ENCODE measurements at regions not wholly inside any gene's neighbourhood (a gene's known extent, or its start where the extent isn't known, plus 50 kb on each side); places are given as distances from the start of the nearest gene placed in this dataset.

DNA sequence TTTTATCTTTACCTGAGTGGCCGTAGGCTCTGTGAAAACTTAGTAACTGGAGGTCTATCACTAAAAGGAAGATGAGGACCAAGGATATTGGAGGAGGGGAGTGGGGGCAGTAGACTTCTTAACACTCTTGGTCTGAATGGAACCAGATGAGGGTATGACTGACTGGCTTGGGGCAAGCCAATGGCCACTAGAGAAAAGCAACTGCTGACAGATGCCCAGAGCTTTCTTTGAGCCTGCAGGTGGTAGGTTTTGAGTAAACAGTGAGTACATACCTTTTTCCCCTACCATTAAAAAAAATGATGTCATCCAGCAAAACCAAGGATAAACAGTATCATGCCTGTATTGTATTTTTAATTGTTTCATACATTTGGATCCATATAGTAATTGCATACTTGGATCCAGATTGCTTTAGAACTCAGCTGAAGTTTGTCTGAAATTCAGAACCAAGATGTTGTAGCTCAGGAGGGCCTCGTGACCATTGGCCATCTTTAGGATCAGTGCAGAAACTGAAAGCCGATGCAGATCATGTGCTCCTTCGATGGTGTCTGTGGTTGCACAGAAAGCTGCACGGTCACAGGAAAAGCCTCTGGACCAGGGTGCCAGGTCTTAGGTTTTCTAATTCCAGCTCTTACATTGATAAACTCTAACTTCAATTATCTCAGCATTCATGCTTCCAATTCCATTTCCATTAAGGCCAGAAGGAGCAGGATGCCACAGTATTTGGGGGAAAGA lies 131.0 kb downstream of the PDGFRA start:
- DNase-seq: no peak

DNA sequence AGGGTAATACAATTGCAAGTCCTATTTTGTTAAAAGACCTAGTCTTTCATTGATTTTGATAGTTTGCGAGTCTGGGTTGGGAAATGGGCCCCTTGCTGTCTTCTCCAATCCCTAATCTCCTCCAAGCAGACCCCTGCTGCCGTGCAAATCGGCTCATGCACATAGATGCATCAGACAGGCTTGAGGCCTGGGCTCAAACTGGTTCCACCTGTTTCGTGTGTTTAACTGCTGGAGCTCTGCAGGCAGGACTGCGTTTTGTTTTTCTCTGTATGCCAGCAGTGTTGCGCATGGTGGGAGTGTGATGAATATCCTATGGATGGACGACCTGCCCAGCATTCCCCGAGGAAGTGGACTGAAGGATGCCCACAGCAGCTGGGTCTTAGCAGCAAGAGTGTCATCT lies 133.9 kb downstream of the PDGFRA start:
- no peak for DNase-seq

DNA sequence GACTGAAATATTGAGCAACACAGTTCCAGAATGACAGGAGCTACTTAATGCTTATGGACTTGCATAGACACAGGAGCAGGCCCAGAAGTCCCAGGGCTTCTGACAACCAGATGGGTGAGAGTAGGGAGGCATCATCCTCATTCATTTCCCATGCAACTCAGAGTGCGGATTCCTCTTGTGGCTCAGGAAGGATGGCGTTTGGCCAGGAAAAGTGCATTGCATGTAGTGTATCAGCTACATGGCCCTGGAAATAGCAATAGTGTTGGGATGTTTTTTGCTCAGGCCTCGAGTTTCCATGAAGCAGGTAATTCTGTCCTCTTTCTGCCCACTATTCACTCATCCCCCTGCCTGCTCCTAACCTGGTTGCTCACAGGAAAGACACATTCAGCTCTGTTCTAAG lies 136.6 kb downstream of the PDGFRA start:
- no peak for DNase-seq

DNA sequence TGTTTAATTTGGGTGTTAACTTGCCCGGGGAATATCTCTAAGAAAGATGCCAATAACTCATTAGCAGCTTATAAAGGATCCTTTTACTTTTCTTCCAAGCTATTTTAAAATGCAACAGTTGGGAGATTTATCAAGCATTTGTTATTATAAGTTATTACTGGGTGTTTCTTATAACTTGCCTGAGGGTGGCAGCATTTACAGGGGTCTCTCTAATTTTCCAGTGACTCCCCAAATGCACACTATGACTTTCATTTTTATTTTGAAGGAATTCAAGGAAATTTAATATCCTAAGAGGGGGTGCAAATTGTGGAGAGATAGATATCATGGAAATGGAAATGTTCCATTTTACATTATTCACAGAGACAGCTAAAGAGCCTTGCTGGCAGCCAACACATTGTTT lies 138.0 kb downstream of the PDGFRA start:
- DNase-seq: no peak

DNA sequence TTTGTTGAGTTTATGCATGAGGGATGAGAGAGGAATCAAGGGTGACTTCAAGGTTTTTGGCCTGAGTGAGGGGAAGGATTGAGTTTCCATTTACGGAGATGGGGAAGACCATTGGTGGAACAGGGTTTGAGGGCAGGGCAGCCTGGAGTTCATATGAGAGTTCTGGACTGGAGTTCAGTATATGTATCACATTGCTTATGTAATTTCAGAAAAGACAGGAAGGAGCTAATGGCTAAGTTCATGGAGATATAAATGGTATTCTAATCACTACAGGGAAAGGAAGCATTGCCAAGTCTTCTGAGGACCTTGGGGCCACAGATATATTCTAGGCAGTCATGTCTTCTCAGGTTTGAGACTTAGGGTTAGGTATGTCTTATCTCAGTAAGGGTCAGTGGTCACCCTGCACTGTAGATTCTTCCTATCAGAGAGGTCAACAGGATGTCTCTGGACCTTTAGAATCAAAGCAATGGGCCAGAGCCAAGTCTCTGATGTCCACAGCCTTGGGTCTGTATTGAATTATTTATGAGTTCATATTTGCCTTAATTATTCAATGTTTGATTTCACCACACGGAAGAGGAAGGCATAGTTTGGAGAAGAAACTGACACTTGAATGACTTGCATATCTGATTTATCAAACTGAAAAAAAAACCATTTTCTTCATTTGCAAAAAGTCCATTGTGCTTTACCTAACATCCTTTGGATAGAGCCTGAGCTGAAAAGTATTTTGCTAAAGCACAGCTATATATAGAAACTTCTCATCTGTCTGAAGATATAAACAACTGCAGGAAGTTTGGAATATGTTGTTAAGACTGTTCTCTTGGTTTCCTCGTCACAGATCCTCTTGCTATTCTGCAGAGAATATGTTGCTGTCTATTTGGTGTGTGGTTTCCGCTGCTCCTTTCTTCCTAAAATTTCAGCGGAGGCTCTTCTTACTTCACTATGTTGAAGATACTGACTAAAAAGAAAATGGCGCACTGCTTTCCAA lies 139.5 kb downstream of the PDGFRA start:
- DNase-seq: no peak

DNA sequence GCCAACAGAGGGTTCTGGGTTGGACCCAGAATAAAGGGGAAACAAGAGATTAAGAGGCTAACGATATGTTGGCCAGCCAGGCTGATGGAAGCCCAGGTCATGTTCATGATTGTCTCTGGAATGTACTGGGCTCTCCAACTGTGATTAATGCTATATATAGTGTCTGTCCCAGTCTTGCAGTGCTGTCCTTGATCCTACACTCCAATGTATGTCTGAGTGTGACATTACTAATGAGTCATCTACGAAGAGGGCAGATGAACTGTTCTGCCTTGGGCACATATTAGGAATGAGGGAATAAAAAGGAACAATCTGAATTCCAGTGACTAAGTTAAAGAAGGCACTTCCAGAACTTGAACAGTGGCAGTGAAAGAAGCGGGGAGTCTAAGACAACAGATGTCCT lies 142.1 kb downstream of the PDGFRA start:
- DNase-seq: no peak

DNA sequence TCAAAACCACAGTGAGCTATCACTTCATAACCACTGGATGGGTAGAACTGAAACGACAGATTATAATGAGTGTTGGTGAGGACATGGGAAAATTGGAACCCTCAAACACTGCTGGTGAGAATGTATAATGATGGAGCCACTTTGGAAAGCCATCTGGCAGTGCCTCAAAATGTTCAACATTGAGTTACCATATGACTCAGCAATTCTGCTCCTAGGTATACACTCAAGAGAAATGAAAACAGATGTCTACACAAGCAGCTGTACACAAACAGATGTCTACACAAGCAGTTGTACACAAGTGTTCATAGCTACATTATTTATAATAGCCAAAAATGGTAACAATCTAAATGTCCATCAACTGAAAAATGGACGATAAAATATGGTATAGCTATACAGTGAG lies 143.9 kb downstream of the PDGFRA start:
- DNase-seq: no peak

DNA sequence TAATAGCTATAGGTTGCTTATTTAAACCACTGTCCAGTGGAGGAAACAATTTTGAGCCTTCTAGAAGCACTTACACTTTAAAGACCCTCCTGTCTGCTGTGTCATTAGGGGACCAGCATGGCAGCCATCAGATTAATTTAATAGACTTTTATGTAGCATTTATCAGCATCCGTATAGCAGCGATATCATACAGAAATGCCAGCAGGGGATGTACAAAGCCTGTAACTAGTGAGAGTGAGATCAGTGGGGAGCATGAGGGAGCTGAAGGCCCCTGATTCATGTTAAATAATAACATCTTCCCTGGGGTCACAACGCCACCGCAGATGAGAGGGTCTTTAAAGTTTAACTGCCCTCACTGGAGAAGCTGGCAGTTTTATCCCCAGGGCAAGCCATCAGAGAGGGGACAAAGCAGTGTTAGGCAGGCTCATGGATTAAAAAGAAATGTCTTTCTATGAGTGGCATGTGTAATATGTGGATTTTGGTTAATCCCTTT lies 144.7 kb downstream of the PDGFRA start:
- DNase-seq: no peak

DNA sequence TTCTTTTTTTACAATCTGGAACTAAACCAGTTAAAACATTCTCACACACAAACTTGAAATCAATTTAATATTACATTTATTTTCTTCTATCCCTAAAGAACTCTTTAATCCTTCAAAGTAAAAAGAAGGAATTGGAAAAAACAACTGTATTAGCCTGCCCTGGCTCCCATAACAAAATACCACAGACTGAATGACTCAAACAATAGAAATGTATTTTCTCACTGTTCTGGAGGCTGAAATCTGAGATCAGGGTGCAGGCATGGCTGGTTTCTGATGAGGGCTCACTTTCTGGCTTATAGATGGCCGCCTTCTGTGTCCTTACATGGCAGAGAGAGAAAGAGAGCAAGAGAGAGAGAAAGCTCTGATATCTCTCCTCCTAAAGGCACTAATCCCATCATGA lies 149.4 kb downstream of the PDGFRA start:
- DNase-seq: no peak

DNA sequence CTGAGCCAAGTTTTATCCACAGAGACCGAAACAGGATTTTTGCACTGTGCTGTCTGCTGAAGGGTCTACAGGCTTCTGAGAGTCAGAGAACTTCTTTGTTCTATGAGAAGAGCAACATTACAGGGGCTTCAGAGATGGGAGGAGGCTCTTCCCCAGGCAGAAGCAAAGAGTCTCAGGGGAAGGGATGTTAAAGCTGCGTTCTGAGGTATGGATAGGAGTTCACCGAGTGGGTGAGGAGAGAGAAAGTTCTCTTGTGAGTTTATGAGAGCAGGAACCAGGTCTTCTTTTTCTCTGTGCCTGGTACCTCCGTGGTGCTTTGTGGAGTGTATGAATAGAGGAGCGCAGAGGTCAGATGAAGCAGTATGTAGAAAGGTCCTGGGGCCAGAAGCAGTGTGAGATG lies 155.1 kb downstream of the PDGFRA start:
- no peak for DNase-seq

DNA sequence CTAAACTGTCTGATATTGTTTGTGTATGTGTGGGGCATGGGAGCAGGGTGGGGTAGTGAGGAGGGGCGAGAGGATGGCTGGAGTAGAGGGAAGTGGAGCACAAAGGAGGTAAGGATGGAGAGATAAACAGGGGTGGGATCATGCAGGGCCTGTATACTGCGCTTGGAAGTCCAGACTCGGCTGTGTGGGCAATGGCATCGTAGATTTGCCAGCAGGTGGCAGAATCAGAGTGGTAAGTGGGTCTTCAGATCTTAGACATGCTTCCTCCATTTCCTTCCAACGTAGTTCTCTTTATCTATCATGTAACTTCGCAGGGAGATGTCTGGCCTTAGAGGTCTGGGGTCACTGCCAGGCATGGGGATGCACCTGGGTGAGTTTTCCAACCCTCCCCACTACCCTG lies 155.5 kb downstream of the PDGFRA start:
- DNase-seq: peak; percentile 4

DNA sequence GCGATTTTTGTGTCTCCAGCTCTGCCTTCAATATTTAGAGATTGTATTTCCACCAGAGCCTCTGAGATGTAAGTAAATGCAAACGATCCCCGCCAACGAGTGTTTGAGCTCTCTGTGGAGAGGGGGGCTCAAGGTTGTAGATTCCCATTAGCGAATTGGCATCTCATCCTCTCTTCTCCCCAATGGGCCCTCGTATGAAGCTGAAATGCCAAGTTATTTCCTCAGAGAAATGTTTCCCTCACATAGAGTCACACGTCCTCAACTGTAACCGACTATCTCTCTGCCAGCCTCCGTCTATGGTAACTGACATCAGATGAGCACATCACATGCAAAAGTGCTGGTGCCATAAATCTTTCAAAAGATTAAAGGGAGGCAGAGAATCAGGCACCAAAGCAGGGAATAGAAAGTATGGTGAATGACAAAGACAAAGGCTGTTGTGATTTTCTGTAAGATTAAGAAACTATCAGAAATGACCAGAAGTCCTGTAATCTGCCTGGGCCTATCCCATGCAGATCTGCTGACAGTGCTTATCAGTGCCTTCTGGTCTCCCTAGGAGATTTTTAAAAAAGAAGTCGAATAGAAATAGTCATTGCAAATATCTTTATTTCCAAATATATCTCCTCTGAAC lies 157.1 kb downstream of the PDGFRA start:
- DNase-seq: no peak

DNA sequence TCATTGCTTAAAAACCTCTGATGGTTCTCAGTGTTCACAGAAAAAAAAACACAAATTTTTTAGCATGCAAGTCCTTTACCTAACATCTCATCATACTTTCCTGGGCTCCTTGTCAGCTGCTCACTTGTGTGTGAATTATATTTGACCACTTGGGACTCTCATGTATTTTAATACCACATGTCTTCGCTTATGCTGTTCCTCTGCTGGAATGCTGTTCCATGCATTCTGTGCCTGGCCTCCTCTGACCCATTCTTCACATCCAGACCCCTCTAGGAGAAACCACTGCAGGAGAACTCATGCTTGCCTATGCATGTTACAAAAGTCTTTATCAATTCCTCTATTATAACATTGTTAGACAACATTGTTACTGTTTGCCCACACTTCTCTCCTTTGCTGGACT lies 157.6 kb downstream of the PDGFRA start:
- DNase-seq: no peak

DNA sequence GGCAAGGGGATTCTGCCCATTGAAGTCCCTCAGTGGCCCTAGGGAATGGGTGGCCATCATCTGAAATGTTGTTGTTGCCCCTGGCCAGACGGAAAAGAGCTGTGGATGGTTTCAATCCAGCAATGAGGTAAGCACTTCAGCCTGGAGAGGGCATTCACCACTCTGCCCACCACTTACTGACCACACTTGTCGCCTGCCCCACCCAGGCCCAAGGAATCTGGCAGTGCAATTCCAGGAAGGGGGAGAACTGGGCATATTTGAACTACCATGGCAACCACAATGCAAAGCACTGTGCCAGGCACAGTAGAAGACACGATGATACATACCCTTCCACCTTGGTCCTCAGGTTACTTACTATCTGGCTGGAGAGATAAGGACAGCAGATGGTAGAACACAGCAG lies 161.6 kb downstream of the PDGFRA start:
- DNase-seq: no peak

DNA sequence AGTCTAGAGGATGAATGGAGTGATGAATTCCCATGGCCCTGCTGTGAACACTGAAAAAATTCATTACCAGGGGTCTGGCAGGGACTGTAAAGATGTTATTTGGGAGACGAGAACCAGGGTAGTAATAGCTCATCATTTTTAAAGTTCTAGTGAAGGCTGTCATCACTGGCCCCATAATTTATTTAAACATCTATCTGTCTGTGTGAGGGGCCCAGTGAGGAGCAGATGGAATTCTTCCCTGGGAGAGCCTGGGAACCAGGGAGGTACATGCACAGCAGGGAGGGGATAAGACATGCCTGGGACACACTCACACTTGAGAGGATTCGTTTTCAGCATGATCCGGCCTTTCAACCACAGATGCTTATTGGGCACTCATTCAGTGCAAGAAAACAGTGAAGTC lies 162.0 kb downstream of the PDGFRA start:
- DNase-seq: no peak

DNA sequence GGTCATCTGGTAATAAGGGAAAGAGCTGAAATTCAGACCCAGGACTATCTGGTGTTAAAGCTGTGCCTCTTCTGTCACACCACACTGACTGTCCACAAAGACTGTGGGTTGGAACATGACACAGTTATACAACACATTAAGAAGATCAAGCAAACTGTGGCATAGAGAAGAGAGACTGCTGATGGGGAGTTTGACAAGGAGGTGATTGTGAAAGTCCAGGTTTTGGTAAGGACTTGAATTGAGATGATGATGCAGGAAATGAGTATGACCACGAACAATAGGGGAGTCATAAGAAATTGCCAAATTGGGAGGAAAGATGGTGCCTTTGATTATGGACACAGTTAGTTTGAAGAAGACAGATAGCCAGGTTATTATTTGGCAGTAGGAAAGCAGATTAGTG lies 163.4 kb downstream of the PDGFRA start:
- no peak for DNase-seq

DNA sequence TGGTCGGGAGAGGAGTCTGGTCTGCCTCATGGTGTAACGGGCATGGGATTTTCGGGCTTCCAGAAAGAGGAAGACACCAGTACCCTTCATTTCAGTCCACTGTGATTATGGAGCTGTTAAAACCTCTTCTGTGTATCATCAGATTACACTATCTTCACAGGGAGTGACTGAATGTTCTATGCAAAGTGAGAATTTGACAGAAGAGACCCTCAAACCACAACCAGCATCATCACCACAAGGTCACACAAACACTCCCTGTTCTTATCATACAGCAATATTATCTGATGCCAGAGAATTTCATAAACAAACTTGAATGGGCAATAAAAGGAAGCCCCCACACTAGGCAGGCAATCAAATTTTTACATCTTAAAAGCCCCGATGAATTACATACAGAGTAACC lies 164.2 kb downstream of the PDGFRA start:
- no peak for DNase-seq

DNA sequence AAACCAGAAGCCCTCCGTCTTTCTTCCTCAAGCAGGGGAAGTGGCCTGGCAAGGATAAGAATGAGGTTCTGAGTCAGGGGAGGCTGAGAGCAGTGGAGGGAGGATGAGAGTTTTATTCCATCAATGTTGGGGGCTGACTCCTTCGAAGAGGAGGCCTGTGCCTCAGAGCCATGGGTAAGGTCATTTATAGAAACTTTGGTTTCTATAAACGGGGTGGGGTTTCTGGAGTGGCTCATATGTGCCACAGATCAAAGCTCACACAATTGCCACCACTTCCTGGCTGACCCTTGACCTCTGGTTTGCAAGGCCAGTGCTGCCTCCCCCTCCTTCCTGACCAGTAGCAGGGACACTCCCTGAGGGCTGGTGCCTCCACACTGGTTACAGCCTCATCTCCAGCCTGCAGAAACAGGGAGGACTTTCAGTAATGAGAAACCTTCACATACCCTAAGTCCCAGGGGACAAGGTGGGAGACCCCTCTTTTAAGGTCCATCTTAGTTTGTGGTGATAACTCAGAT lies 166.0 kb downstream of the PDGFRA start:
- DNase-seq: no peak

DNA sequence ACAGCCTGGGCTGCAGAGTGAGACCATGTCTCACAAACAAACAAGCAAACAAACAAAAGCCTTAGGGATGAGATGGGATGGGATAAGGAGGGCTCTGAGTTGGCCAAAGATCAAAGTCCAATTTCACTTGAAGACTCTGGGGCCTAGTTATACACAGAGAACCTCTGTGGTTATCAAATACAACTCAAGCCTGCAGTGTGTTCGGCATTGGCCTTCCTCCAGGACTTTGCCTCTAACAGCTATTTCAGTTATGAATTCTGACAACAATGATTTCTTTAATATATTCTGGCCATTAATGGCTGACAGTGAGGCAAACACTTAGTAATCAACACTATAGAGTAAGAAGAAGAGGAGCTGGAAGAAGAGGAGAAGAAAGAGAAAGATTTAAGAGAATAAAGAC lies 171.1 kb downstream of the PDGFRA start:
- no peak for DNase-seq

DNA sequence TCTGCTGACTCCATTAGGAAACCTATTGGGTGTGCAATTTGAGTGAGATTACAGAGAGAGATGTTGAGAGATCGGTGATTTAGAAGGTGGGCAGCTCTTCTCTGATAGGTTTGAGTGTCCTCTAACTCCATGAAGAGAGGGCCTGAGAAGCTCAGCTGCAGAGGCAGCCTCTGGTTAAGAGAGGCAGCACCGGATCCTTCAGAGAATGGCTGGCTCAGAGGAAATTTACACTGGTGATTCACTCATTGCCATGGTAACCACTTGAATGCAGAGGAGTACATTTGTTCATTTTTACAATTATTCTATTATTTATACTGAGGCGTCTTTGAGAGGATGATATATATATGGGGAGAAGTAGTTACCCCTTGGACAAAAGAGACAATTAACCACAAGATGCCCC lies 171.7 kb downstream of the PDGFRA start:
- DNase-seq: no peak

DNA sequence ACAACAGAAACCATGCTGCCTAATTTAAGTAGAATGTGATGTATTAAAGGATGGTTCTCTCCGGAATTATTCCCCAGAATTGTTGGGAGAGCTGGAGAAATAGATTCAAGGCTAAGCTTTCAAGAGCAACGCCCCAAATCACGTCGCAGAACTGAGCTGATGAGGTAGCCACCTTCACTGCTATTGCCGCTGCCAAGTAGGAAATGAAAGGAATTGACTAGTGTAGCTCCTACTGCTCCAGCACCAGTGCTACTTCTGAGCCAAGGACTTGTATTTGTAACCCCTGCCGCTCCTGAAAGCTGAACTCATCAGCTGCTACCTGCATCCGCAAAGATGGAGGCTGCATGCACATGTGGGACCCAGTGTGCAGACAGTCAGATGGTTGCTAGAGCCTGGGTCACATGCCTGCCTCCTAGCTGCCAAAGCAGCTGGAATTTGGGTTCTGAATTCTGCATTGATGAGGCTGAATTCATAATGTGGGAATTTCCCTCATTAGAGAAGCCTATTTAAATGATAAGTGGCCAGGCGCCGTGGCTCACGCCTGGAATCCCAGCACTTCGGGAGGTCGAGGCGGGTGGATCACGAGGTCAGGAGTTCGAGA lies 173.9 kb downstream of the PDGFRA start:
- no peak for DNase-seq

DNA sequence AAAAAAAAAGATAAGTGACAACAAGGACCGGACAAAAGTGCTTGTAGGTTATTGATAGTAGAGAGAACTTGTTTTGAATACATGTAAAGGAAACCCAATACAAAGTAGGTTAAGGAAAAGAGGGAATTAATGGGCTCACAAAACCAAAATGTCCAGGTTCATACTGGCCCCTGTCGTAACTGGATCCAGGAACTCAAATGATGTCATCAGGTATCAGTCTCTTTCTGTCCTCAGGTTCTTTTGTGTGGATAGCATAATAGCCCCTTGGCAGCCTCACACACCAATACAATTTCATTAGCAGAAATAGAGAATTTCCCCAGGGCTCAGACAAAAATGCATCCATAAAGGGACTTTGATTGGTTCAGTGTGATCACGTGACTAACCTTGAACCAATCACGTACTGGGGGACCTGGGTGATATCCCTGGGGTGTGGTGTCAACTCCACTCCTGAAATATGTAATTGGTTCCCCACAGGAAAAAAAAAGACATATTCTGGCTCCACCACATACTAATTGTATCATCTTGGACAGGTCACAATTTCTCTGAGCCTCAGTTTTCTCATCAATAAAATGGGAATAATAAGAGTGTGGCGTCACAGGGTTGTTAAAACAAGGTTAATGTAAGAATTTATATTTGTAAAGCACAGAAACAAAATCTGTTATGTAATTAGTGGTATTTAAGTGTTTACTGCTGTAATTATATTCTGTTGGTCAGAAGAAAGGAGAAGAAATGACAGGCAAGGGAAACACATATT lies 174.8 kb downstream of the PDGFRA start:
- no peak for DNase-seq

Data from CD4-positive, alpha-beta T cell treated with Interleukin-12 subunit alpha and Interleukin-12 subunit beta, for 1 hour (primary cell).